IPS-NIHi7 (cell line): ENCODE measurements at regions not wholly inside any gene's neighbourhood (a gene's known extent, or its start where the extent isn't known, plus 50 kb on each side); places are given as distances from the start of the nearest gene placed in this dataset.

Experiments used
- DNase-seq: peaks from one replicate; pipeline ENCODE4 v3.0.0; 2012; ENCODE audit warnings: mixed read lengths; ENCODE audit errors: extremely low spot score

DNA sequence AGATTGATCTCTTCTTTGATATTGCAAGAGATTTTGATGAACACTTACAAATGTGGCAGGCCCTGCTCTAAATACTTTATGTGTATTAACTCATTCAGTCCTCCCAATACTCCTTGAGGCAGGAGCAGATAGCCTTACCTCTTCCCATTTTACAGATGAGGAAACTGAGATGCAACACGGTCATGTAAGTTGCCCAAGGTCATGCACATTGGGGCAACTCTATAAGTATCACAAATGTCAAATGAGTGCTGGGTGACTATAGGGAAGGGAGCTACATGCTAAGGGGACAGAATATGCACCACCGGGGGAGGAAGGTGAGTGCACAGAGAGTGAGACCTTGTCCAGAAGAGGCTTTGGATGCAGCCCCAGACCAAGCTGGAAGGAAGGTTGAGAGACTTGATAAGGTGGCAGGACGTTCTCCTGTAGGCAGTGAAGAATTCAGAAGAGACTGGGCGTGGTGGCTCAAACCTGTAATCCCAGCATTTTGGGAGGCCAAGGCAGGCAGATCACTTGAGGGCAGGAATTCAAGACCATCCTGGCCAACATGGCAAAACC, 132.3 kb upstream of the PWP1 start:
- no peak for DNase-seq

DNA sequence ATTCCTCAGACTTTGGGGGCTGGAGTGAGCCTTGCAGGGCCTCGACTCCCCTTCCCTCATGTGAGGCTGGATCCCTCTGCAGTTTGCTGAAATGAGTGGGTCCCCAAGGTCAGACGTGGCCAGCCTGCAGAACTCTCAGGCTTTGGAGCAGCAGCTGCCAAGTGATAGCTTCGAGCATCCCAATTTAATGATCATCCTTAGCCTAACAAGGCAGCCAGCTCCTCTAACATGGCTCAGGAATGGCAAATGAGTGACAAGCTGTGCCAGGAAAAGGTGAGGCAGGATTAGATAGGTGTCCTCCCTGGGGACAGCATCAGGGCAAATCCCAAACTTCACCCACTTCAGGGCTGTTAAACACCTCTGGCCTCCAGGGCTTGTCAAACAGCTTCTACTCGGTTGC, 130.7 kb upstream of the PWP1 start:
- DNase-seq, result no peak

DNA sequence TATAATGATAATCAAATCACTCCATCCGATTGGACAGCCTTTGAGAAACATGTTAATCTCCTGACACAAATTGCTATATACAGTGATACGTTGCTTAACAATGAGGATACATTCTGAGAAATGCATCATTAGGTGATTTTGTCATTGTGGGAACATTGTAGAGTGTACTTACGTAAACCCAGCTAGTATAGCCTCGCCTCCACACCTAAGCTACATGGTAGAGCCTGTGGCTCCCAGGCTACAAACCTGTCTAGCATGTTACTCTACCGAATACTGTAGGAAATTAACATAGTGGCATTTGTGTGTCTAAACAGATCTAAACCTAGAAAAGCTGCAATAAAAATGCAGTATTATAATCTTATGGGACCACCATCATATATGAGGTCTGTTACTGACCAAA, 128.6 kb upstream of the PWP1 start:
- DNase-seq, result no peak

- no peak for DNase-seq
Measured at GRCh38 chr12:107557589-107558100, 128.0 kb upstream of the PWP1 start.

DNA sequence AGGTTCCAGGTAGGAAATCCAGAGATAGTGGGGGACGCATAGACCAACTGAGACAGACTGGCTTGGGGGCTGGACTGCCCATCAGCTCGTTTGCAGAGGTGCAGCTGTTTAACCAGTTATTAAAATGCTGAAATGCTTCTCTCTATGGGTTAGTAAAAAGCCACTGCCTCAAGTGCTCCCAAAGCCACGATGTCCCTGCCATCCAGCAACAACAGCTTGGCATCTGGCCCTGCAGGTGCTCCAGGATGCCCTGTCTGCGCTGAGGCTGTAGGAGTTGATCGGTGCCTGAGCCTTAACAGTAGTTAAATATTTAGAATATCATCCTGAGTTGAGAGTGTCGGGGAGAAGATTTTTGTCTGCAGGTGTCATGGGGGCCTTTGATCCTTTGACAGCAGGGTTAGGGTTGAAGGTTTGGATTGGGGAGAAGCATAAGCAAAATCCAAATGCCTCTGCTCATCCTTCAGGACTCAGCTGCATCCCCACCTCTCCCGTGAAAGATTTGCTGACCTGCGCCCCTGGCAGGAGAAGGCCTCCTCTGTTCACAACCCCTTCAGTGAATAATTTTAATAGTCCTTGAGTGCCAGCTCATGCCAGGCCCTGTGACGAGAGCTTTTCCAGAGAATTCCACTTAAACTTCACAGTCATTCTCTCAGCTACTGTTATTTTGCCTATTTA, 127.3 kb upstream of the PWP1 start:
- DNase-seq, result no peak

DNA sequence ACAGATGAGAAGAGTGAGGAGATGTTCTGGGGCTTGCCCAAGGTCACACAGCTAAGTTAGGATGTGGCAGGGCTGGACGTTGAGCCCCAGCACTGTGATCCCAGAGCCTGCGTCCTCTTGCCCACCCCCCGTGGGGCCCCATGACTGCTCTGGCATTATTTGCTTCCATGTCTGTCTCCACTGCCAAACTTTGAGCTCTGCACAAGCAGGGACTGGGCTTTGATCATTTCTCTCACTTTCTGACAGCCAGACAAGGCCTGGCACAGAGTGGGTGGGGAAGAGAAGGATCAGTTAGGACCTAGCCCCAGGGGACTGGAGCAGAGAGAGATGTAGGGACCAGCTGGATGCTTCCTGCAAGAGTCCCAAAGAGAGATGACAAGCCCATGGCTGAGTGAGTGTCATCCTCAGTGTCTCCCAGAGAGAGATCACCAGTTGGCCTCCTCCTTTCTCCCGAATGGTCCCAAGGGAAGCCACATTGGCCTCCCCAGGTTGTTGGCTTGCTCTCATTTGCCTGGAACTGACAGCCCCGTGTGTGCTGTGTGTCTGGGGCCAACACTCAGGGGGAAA, 126.7 kb upstream of the PWP1 start:
- DNase-seq, result no peak

DNA sequence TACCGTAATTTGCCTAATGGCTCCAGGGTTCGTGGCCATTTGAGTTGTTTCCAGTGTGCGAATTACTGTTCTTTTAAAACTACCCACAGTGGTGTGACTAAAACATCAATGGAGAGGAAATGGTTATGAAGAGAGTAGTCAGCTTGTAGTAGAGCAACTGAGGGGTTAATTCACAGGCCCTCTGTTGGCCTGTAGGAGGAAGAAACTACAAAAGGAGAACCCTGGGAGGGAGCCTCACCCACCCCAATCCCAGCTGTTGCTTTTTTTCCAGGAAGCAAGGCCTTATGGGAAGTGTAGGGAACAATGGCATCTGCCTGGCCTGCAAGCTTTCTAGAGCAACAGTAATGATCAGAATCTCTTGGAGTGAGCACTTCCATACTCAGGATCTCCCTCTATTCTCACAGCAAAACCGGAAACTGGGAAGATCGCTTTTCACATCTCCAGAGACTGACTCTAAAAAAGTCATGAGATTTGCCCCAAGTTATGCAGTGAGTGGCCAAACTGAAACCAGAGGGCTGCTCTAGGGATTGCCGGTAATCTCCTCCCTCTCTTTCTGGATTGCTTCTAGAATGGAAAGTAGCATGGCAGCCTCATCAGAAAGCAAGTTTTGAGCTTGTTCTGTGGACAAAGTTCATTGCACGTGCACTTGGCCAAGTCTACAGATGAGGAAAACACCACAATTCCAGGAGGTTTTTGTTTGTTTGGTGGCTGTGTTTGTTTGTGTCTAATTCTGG, 125.3 kb upstream of the PWP1 start:
- peak; percentile 65 for DNase-seq

DNA sequence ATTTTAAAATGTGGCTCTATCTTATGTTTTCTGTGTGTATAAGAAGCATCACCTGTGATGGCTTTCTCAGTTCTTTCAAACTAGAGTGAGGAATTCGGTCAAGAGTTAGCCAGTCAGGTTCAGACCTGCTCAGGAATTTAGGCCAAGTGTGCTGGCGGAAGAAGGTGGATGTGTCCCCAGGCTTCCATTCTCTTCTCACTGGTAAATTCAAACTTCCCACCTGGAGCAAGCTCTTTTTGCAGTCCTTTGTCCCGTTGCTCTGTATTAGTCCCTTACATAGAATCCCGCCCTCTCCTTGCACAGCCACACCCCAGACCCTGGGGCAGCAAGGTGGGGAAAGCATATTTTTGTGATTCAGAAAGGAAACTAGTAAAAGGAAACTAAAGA, 124.7 kb upstream of the PWP1 start:
- no peak for DNase-seq

- DNase-seq, result peak; percentile 70
Measured at GRCh38 chr12:107564946-107565345, 120.7 kb upstream of the PWP1 start.

- no peak for DNase-seq
Measured at GRCh38 chr12:107565551-107565950, 120.0 kb upstream of the PWP1 start.

GRCh38 chr12:107567876-107568619, 117.6 kb upstream of the PWP1 start:
- DNase-seq, result no peak

GRCh38 chr12:107568718-107569117, 116.9 kb upstream of the PWP1 start:
- no peak for DNase-seq

- DNase-seq, result no peak
Measured at GRCh38 chr12:107570721-107571120, 114.9 kb upstream of the PWP1 start.

DNA sequence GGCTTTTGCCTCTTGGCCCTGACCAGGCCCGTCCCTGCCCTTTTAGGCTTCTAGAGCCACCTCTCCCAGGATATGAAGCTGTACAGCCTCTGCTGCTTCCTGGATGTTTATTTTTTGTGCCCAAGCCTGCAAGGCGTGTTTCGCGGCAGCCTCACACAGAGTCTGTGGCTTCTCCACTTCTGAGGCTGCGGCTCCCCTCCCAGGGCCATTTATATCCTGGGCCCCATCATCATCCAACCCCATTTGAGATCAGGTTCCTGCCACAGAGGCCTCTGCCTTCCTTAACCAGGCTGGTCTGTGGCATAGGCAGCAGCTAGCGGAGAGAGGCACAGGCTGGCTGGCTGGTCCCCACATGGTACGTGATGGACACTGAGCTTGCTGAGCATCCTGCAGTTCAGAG, 114.1 kb upstream of the PWP1 start:
- DNase-seq, result no peak

DNA sequence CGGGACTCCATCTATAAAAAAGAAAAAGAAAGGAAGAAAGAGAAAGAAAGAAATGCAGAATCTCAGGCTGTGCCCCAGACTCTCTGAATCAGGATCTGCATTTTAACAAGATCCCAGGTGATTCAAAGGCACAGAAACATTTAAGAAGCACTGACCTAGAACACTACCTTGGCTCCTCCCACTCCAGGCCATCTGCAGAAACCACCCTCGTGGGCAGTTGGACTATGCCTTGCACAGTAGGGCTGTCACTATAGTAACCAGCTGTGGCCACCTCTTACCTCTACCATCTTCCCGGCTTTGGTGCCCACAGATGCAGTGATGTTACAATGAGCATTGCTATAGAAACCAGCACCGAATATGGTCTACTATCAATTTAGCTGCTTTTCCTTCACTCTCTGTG, 110.9 kb upstream of the PWP1 start:
- no peak for DNase-seq

GRCh38 chr12:107580750-107581618, 104.6 kb upstream of the PWP1 start:
- DNase-seq, result peak; percentile 71

GRCh38 chr12:107581619-107582015, 104.0 kb upstream of the PWP1 start:
- no peak for DNase-seq

GRCh38 chr12:107583551-107583950, 102.0 kb upstream of the PWP1 start:
- DNase-seq, result no peak

- DNase-seq, result no peak
Measured at GRCh38 chr12:107584563-107584962, 101.0 kb upstream of the PWP1 start.

DNA sequence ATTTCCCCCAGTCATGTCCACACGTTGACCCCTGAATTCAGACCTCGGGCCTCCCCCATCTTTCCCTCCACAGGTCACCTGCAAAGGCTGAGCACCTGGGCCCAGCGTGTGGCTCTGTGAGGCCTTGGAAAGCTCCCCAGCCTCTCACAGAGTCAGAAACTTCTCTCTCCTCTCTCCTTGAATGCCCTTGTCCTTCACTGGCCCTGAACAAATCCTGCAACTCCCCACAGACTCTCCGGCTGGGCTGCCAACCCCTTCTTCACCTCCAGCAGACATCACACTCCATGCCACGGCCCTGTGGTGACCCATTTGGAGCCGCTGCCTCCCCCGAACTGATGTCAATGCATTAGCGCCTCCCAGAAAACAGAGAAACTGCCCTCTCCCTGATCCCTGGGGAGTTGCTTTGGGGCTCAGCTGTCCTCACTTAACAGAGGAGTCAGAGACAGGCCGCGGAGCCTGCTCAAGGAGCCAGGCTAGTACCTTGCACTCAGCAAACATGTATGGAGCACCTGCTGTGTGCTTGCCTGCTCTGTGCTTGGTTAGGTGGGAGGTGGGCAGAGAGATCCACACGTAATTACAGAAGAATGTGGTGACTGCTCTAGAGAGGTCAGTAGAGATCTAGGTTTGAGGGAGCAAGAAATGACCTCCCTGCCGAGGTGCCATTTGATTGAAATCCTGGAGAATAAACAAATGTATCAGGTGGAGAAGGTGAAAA, 99.2 kb upstream of the PWP1 start:
- peak; percentile 14 for DNase-seq
